HG03558 (cell line): ENCODE measurements at regions not wholly inside any gene's neighbourhood (a gene's known extent, or its start where the extent isn't known, plus 50 kb on each side); places are given as distances from the start of the nearest gene placed in this dataset.

Experiments used
- ATAC-seq: cut with Tn5 transposase; IDR thresholded peaks from one replicate; pipeline ENCODE4 v1.9.1; 2021; ENCODE audit warnings: moderate number of reproducible peaks; ENCODE audit not compliant: unreplicated experiment; ENCODE audit errors: extremely low read depth

GRCh38 chr2:118669654-118670053 is 177.8 kb downstream of the EN1 start:
- ATAC-seq, result no peak

GRCh38 chr2:118668431-118669424 is 178.7 kb downstream of the EN1 start:
- ATAC-seq, result no peak

- no peak for ATAC-seq
These were observed 179.5 kb downstream of the EN1 start for GRCh38 chr2:118667964-118668363.

- no peak for ATAC-seq
These were observed 180.1 kb downstream of the EN1 start for GRCh38 chr2:118667348-118667747.

GRCh38 chr2:118665784-118666529 is 181.5 kb downstream of the EN1 start:
- ATAC-seq, result no peak

GRCh38 chr2:118661179-118661578 is 186.3 kb downstream of the EN1 start:
- ATAC-seq, result no peak

- no peak for ATAC-seq
These were observed 188.8 kb downstream of the EN1 start for GRCh38 chr2:118658596-118659198.

GRCh38 chr2:118657466-118657865 is 190.0 kb downstream of the EN1 start:
- ATAC-seq, result no peak

- ATAC-seq, result no peak
These were observed 192.5 kb downstream of the EN1 start for GRCh38 chr2:118654945-118655344.

GRCh38 chr2:118650327-118650726 is 197.1 kb downstream of the EN1 start:
- ATAC-seq, result no peak

GRCh38 chr2:118645876-118646275 is 201.6 kb downstream of the EN1 start:
- ATAC-seq, result no peak

- ATAC-seq, result no peak
These were observed 203.3 kb downstream of the EN1 start for GRCh38 chr2:118644190-118644589.

- ATAC-seq, result no peak
These were observed 204.2 kb downstream of the EN1 start for GRCh38 chr2:118643294-118643693.

- ATAC-seq, result no peak
These were observed 204.9 kb downstream of the EN1 start for GRCh38 chr2:118642501-118642900.

GRCh38 chr2:118641711-118642110 is 205.7 kb downstream of the EN1 start:
- no peak for ATAC-seq

- ATAC-seq, result no peak
These were observed 208.1 kb downstream of the EN1 start for GRCh38 chr2:118639371-118639770.

GRCh38 chr2:118638453-118638852 is 209.0 kb downstream of the EN1 start:
- no peak for ATAC-seq

- no peak for ATAC-seq
These were observed 211.6 kb downstream of the EN1 start for GRCh38 chr2:118635891-118636290.

- no peak for ATAC-seq
These were observed 212.6 kb downstream of the EN1 start for GRCh38 chr2:118634876-118635275.

- no peak for ATAC-seq
These were observed 214.0 kb downstream of the EN1 start for GRCh38 chr2:118633371-118634018.
